IMR-90 (cell line): ENCODE measurements at regions not wholly inside any gene's neighbourhood (a gene's known extent, or its start where the extent isn't known, plus 50 kb on each side); places are given as distances from the start of the nearest gene placed in this dataset.

ENCODE experiments used
- CEBPB ChIP-seq: IDR thresholded peaks from 2 replicates; pipeline ENCODE4 v1.6.1; 2012; ENCODE audit warnings: low read depth, low read length, improper control_type of control experiment
- FOS ChIP-seq: fragments of 150-350 bp; IDR thresholded peaks from 2 replicates; pipeline ENCODE4 v1.6.1; 2016; ENCODE audit warnings: low read depth, low read length
- MAFK ChIP-seq: IDR thresholded peaks from 2 replicates; pipeline ENCODE4 v1.6.1; 2012; ENCODE audit warnings: low read depth, low read length, improper control_type of control experiment
- MXI1 ChIP-seq: IDR thresholded peaks from 2 replicates; pipeline ENCODE4 v1.6.1; 2012; ENCODE audit warnings: low read depth, mild to moderate bottlenecking, low read length, moderate library complexity, borderline replicate concordance
- NFE2L2 ChIP-seq: fragments of 150-350 bp; IDR thresholded peaks from 2 replicates; pipeline ENCODE4 v1.6.1; 2016; ENCODE audit warnings: low read depth, mild to moderate bottlenecking, low read length
- POLR2A ChIP-seq: IDR thresholded peaks from 2 replicates; pipeline ENCODE4 v1.6.1; 2012; ENCODE audit warnings: mild to moderate bottlenecking, low read depth, low read length
- RAD21 ChIP-seq: IDR thresholded peaks from 2 replicates; pipeline ENCODE4 v1.6.1; 2012; ENCODE audit warnings: low read length, improper control_type of control experiment
- RFX5 ChIP-seq: IDR thresholded peaks from 2 replicates; pipeline ENCODE4 v1.8.0; 2012; ENCODE audit warnings: low read depth, mild to moderate bottlenecking, low read length, moderate library complexity
- SMC3 ChIP-seq: fragments of 150-350 bp; IDR thresholded peaks from 2 replicates; pipeline ENCODE4 v1.6.1; 2016; ENCODE audit warnings: low read depth, mild to moderate bottlenecking, antibody characterized with exemption, low read length, moderate library complexity
- TF ChIP-seq, protein P1 (sequence below): conservative IDR thresholded peaks from 2 replicates; pipeline ENCODE4 v1.5.1; 2012; ENCODE audit warnings: mild to moderate bottlenecking, low read depth, low read length, improper control_type of control experiment
- TF ChIP-seq, protein P2 (sequence below): fragments of 150-350 bp; IDR thresholded peaks from 2 replicates; pipeline ENCODE4 v1.6.1; 2016; ENCODE audit warnings: low read depth, mild to moderate bottlenecking, low read length, moderate library complexity, borderline replicate concordance

DNA sequence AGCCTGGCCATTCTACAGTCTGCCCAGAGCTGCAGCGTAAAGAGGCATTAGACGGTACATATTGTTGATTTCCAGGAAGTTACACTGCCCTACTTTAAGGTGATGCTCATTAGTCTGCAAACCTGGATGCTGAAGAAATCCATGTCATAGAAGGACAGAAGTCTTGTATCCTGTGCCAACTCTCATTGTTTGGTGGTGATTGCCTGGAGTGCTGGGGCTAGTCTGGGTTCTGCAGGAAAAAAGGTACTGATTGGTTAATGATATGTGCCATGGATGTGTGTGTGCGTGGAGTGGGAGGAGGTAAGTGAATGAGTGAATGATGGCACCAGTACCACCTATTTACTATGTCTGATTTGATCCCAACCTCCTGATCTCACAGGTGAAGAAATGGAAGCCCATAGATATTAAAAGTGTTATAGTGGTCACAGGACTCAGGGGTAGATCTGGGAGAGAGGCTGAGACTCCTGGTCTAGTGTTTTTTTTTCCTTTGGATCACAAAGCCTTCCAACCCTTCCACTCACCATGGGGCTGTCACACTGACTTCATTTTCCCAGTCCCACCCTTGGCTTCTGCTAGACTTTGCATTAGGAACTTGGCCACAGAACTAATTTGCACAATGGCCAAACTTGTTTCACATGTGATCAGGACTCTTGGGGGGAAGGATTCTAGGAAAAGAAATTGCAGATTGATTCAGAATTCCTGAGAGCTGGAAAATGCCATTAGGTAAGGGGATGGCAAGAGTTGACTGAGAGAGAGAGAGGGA, 96.1 kb downstream of the TMX1 start:
- TF ChIP-seq, protein P1, sequence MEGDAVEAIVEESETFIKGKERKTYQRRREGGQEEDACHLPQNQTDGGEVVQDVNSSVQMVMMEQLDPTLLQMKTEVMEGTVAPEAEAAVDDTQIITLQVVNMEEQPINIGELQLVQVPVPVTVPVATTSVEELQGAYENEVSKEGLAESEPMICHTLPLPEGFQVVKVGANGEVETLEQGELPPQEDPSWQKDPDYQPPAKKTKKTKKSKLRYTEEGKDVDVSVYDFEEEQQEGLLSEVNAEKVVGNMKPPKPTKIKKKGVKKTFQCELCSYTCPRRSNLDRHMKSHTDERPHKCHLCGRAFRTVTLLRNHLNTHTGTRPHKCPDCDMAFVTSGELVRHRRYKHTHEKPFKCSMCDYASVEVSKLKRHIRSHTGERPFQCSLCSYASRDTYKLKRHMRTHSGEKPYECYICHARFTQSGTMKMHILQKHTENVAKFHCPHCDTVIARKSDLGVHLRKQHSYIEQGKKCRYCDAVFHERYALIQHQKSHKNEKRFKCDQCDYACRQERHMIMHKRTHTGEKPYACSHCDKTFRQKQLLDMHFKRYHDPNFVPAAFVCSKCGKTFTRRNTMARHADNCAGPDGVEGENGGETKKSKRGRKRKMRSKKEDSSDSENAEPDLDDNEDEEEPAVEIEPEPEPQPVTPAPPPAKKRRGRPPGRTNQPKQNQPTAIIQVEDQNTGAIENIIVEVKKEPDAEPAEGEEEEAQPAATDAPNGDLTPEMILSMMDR, result no peak
- TF ChIP-seq POLR2A (no peak), SMC3 (no peak), MXI1 (no peak), RAD21 (no peak), CEBPB (no peak), RFX5 (no peak), NFE2L2 (no peak), FOS (no peak), MAFK (no peak)
- TF ChIP-seq, protein P2, sequence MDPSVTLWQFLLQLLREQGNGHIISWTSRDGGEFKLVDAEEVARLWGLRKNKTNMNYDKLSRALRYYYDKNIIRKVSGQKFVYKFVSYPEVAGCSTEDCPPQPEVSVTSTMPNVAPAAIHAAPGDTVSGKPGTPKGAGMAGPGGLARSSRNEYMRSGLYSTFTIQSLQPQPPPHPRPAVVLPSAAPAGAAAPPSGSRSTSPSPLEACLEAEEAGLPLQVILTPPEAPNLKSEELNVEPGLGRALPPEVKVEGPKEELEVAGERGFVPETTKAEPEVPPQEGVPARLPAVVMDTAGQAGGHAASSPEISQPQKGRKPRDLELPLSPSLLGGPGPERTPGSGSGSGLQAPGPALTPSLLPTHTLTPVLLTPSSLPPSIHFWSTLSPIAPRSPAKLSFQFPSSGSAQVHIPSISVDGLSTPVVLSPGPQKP, result no peak
